Epithelial cell of proximal tubule (primary cell): ENCODE measurements at regions not wholly inside any gene's neighbourhood (a gene's known extent, or its start where the extent isn't known, plus 50 kb on each side); places are given as distances from the start of the nearest gene placed in this dataset.
"Not testable (repeated sequence)": the region's sequence is repeated elsewhere in the genome, so short reads cannot be mapped to it uniquely, and the experiment has no call there.

Source experiments
- DNase-seq: peaks from one replicate; pipeline ENCODE4 v3.0.0-alpha.2; 2011; ENCODE audit warnings: low read depth
- H3K4me3 ChIP-seq: 2 replicates; pipeline ENCODE4 v1.5.1; 2011; ENCODE audit warnings: low read depth, mild to moderate bottlenecking, low read length
- TF ChIP-seq, protein P1 (sequence below): conservative IDR thresholded peaks from 2 replicates; pipeline ENCODE4 v1.5.1; 2012; ENCODE audit warnings: low read depth, mild to moderate bottlenecking, low read length

DNA sequence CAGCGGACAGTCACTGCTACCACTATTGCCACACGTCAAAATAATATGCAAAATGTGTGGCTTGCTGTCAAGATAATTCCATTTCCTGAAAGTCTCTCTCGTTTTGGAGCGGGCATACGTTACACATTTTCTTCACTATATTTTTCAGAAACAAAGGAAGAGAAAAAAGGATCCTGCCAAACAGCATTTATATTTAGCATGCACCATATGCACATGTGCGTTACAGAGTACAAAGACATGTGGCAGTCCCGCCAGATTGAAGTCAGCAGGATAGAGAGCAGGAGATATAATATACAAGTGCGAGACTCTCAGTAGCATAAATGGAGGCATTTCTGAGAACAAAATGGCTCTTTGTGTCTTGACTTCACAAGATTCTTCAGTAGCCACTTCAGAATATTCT is 221.6 kb upstream of the KIF2A start:
- H3K4me3 ChIP-seq = no peak overlapping the region
- TF ChIP-seq, protein P1, sequence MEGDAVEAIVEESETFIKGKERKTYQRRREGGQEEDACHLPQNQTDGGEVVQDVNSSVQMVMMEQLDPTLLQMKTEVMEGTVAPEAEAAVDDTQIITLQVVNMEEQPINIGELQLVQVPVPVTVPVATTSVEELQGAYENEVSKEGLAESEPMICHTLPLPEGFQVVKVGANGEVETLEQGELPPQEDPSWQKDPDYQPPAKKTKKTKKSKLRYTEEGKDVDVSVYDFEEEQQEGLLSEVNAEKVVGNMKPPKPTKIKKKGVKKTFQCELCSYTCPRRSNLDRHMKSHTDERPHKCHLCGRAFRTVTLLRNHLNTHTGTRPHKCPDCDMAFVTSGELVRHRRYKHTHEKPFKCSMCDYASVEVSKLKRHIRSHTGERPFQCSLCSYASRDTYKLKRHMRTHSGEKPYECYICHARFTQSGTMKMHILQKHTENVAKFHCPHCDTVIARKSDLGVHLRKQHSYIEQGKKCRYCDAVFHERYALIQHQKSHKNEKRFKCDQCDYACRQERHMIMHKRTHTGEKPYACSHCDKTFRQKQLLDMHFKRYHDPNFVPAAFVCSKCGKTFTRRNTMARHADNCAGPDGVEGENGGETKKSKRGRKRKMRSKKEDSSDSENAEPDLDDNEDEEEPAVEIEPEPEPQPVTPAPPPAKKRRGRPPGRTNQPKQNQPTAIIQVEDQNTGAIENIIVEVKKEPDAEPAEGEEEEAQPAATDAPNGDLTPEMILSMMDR = no peak
- no peak for DNase-seq

DNA sequence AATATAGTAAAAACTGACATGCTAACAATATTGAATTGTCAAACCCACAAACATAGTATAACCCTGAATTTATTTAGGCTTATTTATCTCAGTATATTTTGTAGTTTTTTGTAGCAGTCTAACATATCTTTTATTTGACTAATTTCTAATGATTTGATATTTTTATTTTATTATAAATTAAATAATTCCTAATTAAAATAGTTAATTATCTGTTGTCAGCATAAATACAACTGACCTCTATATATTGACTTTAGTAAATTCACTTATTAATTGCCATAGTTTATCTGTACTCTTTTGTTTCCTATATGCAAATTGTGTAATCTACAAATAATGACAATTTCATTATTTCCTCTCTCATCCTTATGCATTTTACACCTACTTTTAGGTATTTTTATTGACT is 215.1 kb upstream of the KIF2A start:
- TF ChIP-seq, protein P1 = no peak
- no peak for DNase-seq
- H3K4me3 ChIP-seq = no peak overlapping the region

DNA sequence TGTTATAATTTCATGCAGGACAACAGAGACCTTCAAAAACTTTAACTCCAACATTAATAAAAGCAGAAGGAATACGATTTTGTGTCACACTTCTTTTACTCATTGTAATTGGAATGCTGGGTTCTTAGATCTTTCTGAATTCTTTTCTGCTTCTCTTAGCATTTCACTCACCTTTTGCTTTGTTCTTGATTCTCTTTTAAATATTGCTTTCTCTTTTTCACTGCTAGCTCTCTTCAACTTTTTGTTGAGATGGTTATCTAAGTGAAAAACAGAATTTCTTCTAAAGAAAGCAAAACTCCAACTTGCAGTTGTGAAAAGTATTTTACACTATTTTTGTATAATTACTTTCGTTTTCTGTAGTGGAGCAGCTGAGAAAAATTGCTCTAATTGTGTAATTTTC is 212.6 kb upstream of the KIF2A start:
- DNase-seq = no peak
- H3K4me3 ChIP-seq = peak overlapping the region; percentile 37
- TF ChIP-seq, protein P1 = no peak

DNA sequence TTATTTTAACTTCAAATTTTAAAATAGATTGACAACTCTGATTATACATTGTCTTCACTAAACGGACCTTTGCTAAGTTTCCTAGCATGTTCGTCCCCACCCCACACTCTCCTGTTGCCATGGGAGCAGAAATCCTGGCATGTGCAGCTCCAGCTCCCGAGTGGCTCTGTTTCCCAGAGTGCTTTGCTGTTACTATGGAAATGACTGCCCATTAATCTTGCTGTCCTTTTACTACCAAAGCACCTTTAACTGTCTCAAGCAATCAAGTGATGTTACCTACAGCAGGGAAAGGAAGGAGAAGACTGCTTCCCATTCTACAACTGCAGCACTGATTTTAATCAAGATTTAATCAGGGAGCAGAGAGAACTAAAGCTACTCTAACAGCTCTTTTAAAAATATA is 212.0 kb upstream of the KIF2A start:
- TF ChIP-seq, protein P1 = no peak
- H3K4me3 ChIP-seq = peak overlapping the region; percentile 37
- DNase-seq = peak; percentile 30

DNA sequence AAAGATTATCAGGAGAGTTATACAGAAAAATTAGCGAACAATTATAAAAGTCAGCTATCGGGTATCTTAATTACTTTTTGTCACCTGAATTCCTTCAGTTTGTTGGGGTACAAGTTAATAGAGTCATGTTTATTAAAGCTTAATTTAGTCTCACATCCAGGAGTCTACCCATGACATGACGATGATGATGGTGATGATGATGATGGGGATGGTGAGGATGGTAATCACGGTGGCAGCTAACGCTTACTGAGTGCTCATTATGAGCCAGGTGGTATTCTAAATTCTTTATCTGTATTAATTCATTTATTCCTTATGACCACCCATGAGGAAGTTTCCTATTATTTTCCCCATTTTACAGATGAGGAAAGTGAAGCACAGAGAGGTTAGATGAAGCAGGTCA is 208.6 kb upstream of the KIF2A start:
- TF ChIP-seq, protein P1 = no peak
- no peak overlapping the region for H3K4me3 ChIP-seq
- no peak for DNase-seq

DNA sequence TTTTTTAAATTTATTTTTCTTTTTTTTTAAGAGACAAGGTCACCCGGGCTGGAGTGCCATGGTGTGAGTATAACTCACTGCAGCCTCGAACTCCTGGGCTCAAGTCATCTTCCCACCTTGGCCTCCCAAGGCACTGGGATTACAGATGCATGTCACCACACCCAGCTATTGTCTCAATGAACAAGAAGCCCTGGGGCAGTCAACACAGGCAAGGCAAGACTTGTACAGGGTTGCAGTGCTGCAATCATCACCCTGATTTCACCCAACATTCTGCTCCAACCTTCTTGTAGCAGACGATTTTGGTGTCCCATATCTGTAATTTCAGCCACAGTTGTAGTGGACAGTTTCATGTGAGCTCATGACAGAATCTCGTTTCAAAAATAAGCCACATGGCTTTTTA is 205.8 kb upstream of the KIF2A start:
- DNase-seq = no peak
- no peak overlapping the region for H3K4me3 ChIP-seq
- TF ChIP-seq, protein P1 = no peak

DNA sequence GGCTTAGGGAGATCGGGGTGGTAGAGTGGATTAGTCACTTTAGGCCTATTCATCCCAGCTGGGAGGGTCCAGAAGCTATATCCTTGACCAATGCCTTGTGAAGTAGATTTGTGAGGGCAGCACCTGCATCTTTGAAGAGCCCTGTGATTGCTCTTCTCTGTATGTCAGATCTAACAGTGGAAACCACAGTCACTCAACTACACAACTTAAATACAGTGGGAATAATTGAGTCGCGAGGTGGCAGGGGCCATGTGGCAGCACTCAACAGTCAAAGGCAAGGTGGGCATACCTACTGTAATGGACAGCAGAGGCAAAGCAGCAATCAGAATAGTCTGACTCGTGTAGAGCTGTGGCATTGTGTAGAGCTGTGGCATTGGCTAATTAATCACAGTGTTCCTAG is 202.1 kb upstream of the KIF2A start:
- not testable (repeated sequence) for H3K4me3 ChIP-seq, DNase-seq

DNA sequence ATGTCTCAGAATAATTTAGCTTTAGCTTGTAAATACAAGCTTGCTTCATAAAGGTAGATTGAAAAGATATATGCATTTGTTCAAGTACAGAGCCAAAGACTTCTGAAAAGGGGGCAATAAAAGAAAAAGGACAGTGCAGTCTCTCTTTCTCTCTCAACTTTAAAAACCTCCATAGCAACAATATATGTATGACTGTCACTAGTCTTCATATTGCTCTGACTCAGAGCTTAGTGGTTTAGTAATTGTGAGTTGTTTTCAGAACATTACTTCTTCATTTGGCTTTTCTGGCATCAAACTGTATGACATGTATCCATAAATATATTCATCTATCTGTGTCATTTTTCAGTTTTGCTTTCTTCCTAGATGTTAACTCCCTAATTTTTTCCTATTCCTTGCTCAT is 194.6 kb upstream of the KIF2A start:
- no peak overlapping the region for H3K4me3 ChIP-seq
- DNase-seq = no peak
- TF ChIP-seq, protein P1 = no peak
